ENCODE measurements at regions not wholly inside any gene's neighbourhood (a gene's known extent, or its start where the extent isn't known, plus 50 kb on each side); places are given as distances from the start of the nearest gene placed in this dataset.

DNA sequence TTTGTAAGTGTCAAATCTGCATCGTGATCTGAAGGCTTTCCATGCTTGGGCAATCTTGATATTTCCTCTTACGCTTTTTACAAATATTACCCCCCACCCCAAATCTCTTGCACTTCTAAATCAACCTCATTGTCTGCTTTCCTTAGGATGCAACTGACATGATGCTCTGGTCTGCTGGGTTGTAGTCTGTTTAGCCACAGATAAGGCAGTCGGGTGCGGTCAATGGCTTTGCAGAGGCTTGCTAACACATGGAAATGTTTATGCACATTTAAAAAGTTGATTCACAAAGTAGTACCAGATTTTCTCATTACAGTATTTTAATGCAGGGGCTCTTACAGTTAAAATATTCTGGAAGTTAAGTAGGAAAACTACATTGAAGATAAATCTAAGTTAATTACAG, 172.5 kb downstream of the BAMBI start:
- TF ChIP-seq, protein P1, sequence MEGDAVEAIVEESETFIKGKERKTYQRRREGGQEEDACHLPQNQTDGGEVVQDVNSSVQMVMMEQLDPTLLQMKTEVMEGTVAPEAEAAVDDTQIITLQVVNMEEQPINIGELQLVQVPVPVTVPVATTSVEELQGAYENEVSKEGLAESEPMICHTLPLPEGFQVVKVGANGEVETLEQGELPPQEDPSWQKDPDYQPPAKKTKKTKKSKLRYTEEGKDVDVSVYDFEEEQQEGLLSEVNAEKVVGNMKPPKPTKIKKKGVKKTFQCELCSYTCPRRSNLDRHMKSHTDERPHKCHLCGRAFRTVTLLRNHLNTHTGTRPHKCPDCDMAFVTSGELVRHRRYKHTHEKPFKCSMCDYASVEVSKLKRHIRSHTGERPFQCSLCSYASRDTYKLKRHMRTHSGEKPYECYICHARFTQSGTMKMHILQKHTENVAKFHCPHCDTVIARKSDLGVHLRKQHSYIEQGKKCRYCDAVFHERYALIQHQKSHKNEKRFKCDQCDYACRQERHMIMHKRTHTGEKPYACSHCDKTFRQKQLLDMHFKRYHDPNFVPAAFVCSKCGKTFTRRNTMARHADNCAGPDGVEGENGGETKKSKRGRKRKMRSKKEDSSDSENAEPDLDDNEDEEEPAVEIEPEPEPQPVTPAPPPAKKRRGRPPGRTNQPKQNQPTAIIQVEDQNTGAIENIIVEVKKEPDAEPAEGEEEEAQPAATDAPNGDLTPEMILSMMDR (IDR thresholded peaks at IDR 0.05; ENCODE audit: low read length) = no peak
- TF ChIP-seq EZH2 (IDR thresholded peaks at IDR 0.05; ENCODE audit: borderline replicate concordance, low read length) = no peak

All from OCI-LY1 (cell line).